ENCODE measurements at regions not wholly inside any gene's neighbourhood (a gene's known extent, or its start where the extent isn't known, plus 50 kb on each side); places are given as distances from the start of the nearest gene placed in this dataset.

GRCh38 chr1:67945733-67946374 lies 104.6 kb downstream of the DIRAS3 start:
- Mint-ChIP-seq H3K9me3 (ENCODE audit: unreplicated experiment) (no peaks in the 10 kb centered on the region), H3K27me3 (ENCODE audit: insufficient read depth, unreplicated experiment) (no peaks in the 10 kb centered on the region), H3K27ac (ENCODE audit: unreplicated experiment) (no peak overlapping the region), H3K4me1 (ENCODE audit: low read depth, unreplicated experiment) (no peaks in the 10 kb centered on the region), H3K36me3 (ENCODE audit: insufficient read depth, unreplicated experiment) (no peaks in the 10 kb centered on the region), H3K4me3 (ENCODE audit: unreplicated experiment) (no peak overlapping the region)
- no peak for TF ChIP-seq CTCF (IDR thresholded peaks at IDR 0.05; ENCODE audit: insufficient read depth in 1 of 2, low read depth in 1 of 2, low read length in 1 of 2, severe bottlenecking in 1 of 2, unreplicated experiment in 1 of 2)
- H3K36me3 ChIP-seq (ENCODE audit: control insufficient read depth, insufficient read depth, low read length): no peaks in the 10 kb centered on the region
- intact Hi-C loops (cut with micrococcal nuclease; ENCODE audit: unreplicated experiment): no loop called here
- no peak overlapping the region for H3K4me3 ChIP-seq (ENCODE audit: low read depth, low read length)
- ChIA-PET POLR2A (no interaction called here), CTCF (no interaction called here)
- no TSS peak for BruUV-seq (replicated peaks)
- H3K9me3 ChIP-seq: no peaks in the 10 kb centered on the region
- DNase-seq: no peak
- H3K27me3 ChIP-seq (replicated peaks; ENCODE audit: control insufficient read depth, insufficient read depth, low read length): no peaks in the 10 kb centered on the region
- no peaks in the 10 kb centered on the region; the same call in 1 of the 2 replicates for H3K4me1 ChIP-seq

GRCh38 chr1:67942274-67942673 lies 108.2 kb downstream of the DIRAS3 start:
- Mint-ChIP-seq H3K36me3 (ENCODE audit: insufficient read depth, unreplicated experiment) (no peaks in the 10 kb centered on the region), H3K4me1 (ENCODE audit: low read depth, unreplicated experiment) (no peaks in the 10 kb centered on the region), H3K4me3 (ENCODE audit: unreplicated experiment) (no peak overlapping the region), H3K27ac (ENCODE audit: unreplicated experiment) (no peak overlapping the region), H3K9me3 (ENCODE audit: unreplicated experiment) (no peaks in the 10 kb centered on the region), H3K27me3 (ENCODE audit: insufficient read depth, unreplicated experiment) (no peaks in the 10 kb centered on the region)
- BruUV-seq (replicated peaks): no TSS peak
- POLR2A ChIA-PET: no interaction called here
- CTCF ChIA-PET: no interaction called here
- H3K36me3 ChIP-seq (ENCODE audit: control insufficient read depth, insufficient read depth, low read length): no peaks in the 10 kb centered on the region
- TF ChIP-seq CTCF (IDR thresholded peaks at IDR 0.05; ENCODE audit: insufficient read depth in 1 of 2, low read depth in 1 of 2, low read length in 1 of 2, severe bottlenecking in 1 of 2, unreplicated experiment in 1 of 2): no peak
- no peak for DNase-seq
- no peak overlapping the region for H3K4me3 ChIP-seq (ENCODE audit: low read depth, low read length)
- H3K4me1 ChIP-seq: no peaks in the 10 kb centered on the region
- H3K9me3 ChIP-seq: no peaks in the 10 kb centered on the region
- intact Hi-C loops (cut with micrococcal nuclease; ENCODE audit: unreplicated experiment): no loop called here
- no peaks in the 10 kb centered on the region for H3K27me3 ChIP-seq (replicated peaks; ENCODE audit: control insufficient read depth, insufficient read depth, low read length)

- H3K4me3 Mint-ChIP-seq (ENCODE audit: unreplicated experiment): no peak overlapping the region
- no peaks in the 10 kb centered on the region for H3K27me3 Mint-ChIP-seq (ENCODE audit: insufficient read depth, unreplicated experiment)
- no peak for DNase-seq
- no peak overlapping the region for H3K27ac Mint-ChIP-seq (ENCODE audit: unreplicated experiment)
- Histone ChIP-seq H3K4me1 (no peaks in the 10 kb centered on the region), H3K4me3 (ENCODE audit: low read depth, low read length) (no peak overlapping the region), H3K27me3 (replicated peaks; ENCODE audit: control insufficient read depth, insufficient read depth, low read length) (no peaks in the 10 kb centered on the region), H3K36me3 (ENCODE audit: control insufficient read depth, insufficient read depth, low read length) (no peaks in the 10 kb centered on the region), H3K9me3 (no peaks in the 10 kb centered on the region)
- no peaks in the 10 kb centered on the region for H3K4me1 Mint-ChIP-seq (ENCODE audit: low read depth, unreplicated experiment)
- intact Hi-C loops (cut with micrococcal nuclease; ENCODE audit: unreplicated experiment): no loop called here
- no TSS peak for BruUV-seq (replicated peaks)
- H3K9me3 Mint-ChIP-seq (ENCODE audit: unreplicated experiment): no peaks in the 10 kb centered on the region
- no peaks in the 10 kb centered on the region for H3K36me3 Mint-ChIP-seq (ENCODE audit: insufficient read depth, unreplicated experiment)
- ChIA-PET CTCF (no interaction called here), POLR2A (no interaction called here)
- TF ChIP-seq CTCF (IDR thresholded peaks at IDR 0.05; ENCODE audit: insufficient read depth in 1 of 2, low read depth in 1 of 2, low read length in 1 of 2, severe bottlenecking in 1 of 2, unreplicated experiment in 1 of 2): no peak
These were observed 108.5 kb upstream of the GNG12 start for GRCh38 chr1:67941746-67942145.
